Tibial artery (tissue), 4 donors: ENCODE measurements at regions not wholly inside any gene's neighbourhood (a gene's known extent, or its start where the extent isn't known, plus 50 kb on each side); places are given as distances from the start of the nearest gene placed in this dataset.

Experiments used
- DNase-seq, 2 donors: peaks; one replicate each; pipeline ENCODE4 v3.0.0-alpha.2; 2019
- H3K27ac ChIP-seq, 2 donors: fragments of 200-600 bp; sonication (generic) in 1 of 2; 1 replicate in 1 of 2; 2 replicates in 1 of 2; pipeline ENCODE4 v1.5.1; 2018 to 2019; ENCODE audit warnings: mild to moderate bottlenecking in 1 of 2
- H3K27me3 ChIP-seq, 2 donors: fragments of 200-600 bp; sonication (generic) in 1 of 2; one replicate each; pipeline versions ENCODE4 v1.5.1 to v1.6.0; 2016 to 2019
- H3K36me3 ChIP-seq, 3 donors: fragments of 200-600 bp; sonication (generic) in 2 of 3; one replicate each; pipeline ENCODE4 v1.5.1; 2016 to 2019; ENCODE audit warnings: mild to moderate bottlenecking in 2 of 3
- H3K4me1 ChIP-seq, 4 donors: fragments of 200-600 bp; sonication (generic) in 2 of 4; 1 replicate in 3 of 4; 2 replicates in 1 of 4; pipeline ENCODE4 v1.5.1; 2016 to 2019
- H3K4me3 ChIP-seq, 2 donors: fragments of 200-600 bp; sonication (generic) in 1 of 2; 1 replicate in 1 of 2; 2 replicates in 1 of 2; pipeline ENCODE4 v1.5.1; 2018 to 2019; ENCODE audit warnings: mild to moderate bottlenecking in 2 of 2
- H3K9me3 ChIP-seq, 3 donors: fragments of 200-600 bp; sonication (generic) in 1 of 3; one replicate each; pipeline ENCODE4 v1.5.1; 2016 to 2019
- CTCF ChIP-seq, 2 experiments: fragments of 200-600 bp in 1 of 2; fragments of 450-650 bp in 1 of 2; IDR thresholded peaks; one replicate each; pipeline ENCODE4 v1.5.1; 2017 to 2019; ENCODE audit warnings: antibody characterized with exemption in 2 of 2, mild to moderate bottlenecking in 1 of 2, moderate library complexity in 1 of 2
- intact Hi-C: fragments of 100-400 bp; cut with DNase I; formaldehyde crosslinking; loops from one replicate; pipeline ENCODE4 v1.15.0; 2023; ENCODE audit warnings: low total_unique reads

- H3K36me3 ChIP-seq, result no peaks in the 10 kb centered on the region
- H3K27me3 ChIP-seq, result no peaks in the 10 kb centered on the region
- H3K4me1 ChIP-seq, result no peaks in the 10 kb centered on the region
- H3K9me3 ChIP-seq, result no peaks in the 10 kb centered on the region
- TF ChIP-seq CTCF (IDR thresholded peaks at IDR 0.05), result no peak
- no peak overlapping the region for H3K27ac ChIP-seq
- intact Hi-C loops, result no loop called here
- no peak for DNase-seq
- no peak overlapping the region for H3K4me3 ChIP-seq
Measured at GRCh38 chr13:62433660-62434059, 1018.0 kb upstream of the PCDH20 start.

- no peak overlapping the region for H3K27ac ChIP-seq
- intact Hi-C loops, result no loop called here
- TF ChIP-seq CTCF (IDR thresholded peaks at IDR 0.05), result no peak
Measured at GRCh38 chr13:62432906-62433305, 1017.3 kb upstream of the PCDH20 start.

GRCh38 chr13:62432295-62432694 is 1016.6 kb upstream of the PCDH20 start:
- Histone ChIP-seq H3K9me3 (no peaks in the 10 kb centered on the region), H3K27ac (no peak overlapping the region), H3K4me1 (no peaks in the 10 kb centered on the region), H3K4me3 (no peak overlapping the region), H3K36me3 (no peaks in the 10 kb centered on the region), H3K27me3 (no peaks in the 10 kb centered on the region)
- intact Hi-C loops, result no loop called here
- TF ChIP-seq CTCF (IDR thresholded peaks at IDR 0.05), result no peak
- no peak for DNase-seq

More at GRCh38 chr13:62432906-62433305, 1017.3 kb upstream of the PCDH20 start:
- Histone ChIP-seq H3K36me3 (no peaks in the 10 kb centered on the region), H3K9me3 (no peaks in the 10 kb centered on the region), H3K27me3 (no peaks in the 10 kb centered on the region), H3K4me3 (no peak overlapping the region), H3K4me1 (no peaks in the 10 kb centered on the region)
- DNase-seq, result no peak

GRCh38 chr13:62431852-62432251 is 1016.2 kb upstream of the PCDH20 start:
- Histone ChIP-seq H3K27ac (no peak overlapping the region), H3K27me3 (no peaks in the 10 kb centered on the region), H3K4me1 (no peaks in the 10 kb centered on the region), H3K4me3 (no peak overlapping the region), H3K36me3 (no peaks in the 10 kb centered on the region), H3K9me3 (no peaks in the 10 kb centered on the region)
- no peak for DNase-seq
- intact Hi-C loops, result no loop called here
- TF ChIP-seq CTCF (IDR thresholded peaks at IDR 0.05), result no peak

- no peaks in the 10 kb centered on the region for H3K36me3 ChIP-seq
- H3K27me3 ChIP-seq, result no peaks in the 10 kb centered on the region
- H3K4me1 ChIP-seq, result no peaks in the 10 kb centered on the region
- no peak for TF ChIP-seq CTCF (IDR thresholded peaks at IDR 0.05)
- intact Hi-C loops, result no loop called here
- H3K27ac ChIP-seq, result no peak overlapping the region
- H3K9me3 ChIP-seq, result no peaks in the 10 kb centered on the region
- H3K4me3 ChIP-seq, result no peak overlapping the region
- DNase-seq, result no peak
Measured at GRCh38 chr13:62418872-62419271, 1003.2 kb upstream of the PCDH20 start.

- Histone ChIP-seq H3K4me1 (no peaks in the 10 kb centered on the region), H3K9me3 (no peaks in the 10 kb centered on the region), H3K36me3 (no peaks in the 10 kb centered on the region), H3K27ac (no peak overlapping the region), H3K27me3 (no peaks in the 10 kb centered on the region), H3K4me3 (no peak overlapping the region)
- no peak for DNase-seq
- intact Hi-C loops, result no loop called here
- no peak for TF ChIP-seq CTCF (IDR thresholded peaks at IDR 0.05)
Measured at GRCh38 chr13:62418376-62418775, 1002.7 kb upstream of the PCDH20 start.
